DOHH2 (cell line): ENCODE measurements at regions not wholly inside any gene's neighbourhood (a gene's known extent, or its start where the extent isn't known, plus 50 kb on each side); places are given as distances from the start of the nearest gene placed in this dataset.

Experiments
- H3F3A ChIP-seq: fragments of 200-600 bp; sonication (generic), shearing (Covaris generic); 2 replicates; pipeline ENCODE4 v1.6.0; 2016; ENCODE audit warnings: antibody characterized with exemption, mild to moderate bottlenecking; ENCODE audit not compliant: control insufficient read depth, insufficient read depth
- H3K27ac ChIP-seq: fragments of 200-600 bp; sonication (generic); 2 replicates; pipeline ENCODE4 v1.5.1; 2014; ENCODE audit warnings: low read depth, mild to moderate bottlenecking, low read length, moderate library complexity
- H3K27me3 ChIP-seq: fragments of 200-600 bp; sonication (generic); 2 replicates; pipeline ENCODE4 v1.6.1; 2014; ENCODE audit warnings: mild to moderate bottlenecking, low read length, mixed read lengths; ENCODE audit not compliant: control insufficient read depth
- H3K36me3 ChIP-seq: fragments of 200-600 bp; sonication (generic); 2 replicates; pipeline ENCODE4 v1.6.1; 2014; ENCODE audit warnings: mild to moderate bottlenecking, low read length, moderate library complexity, mixed read lengths; ENCODE audit not compliant: control insufficient read depth
- H3K4me1 ChIP-seq: fragments of 200-600 bp; sonication (generic); 2 replicates; pipeline ENCODE4 v1.6.1; 2014; ENCODE audit warnings: mild to moderate bottlenecking, low read length, mixed read lengths; ENCODE audit not compliant: control insufficient read depth
- H3K4me2 ChIP-seq: fragments of 200-600 bp; sonication (generic); 2 replicates; pipeline ENCODE4 v1.6.0; 2014; ENCODE audit warnings: mild to moderate bottlenecking, low read length, moderate library complexity
- H3K4me3 ChIP-seq: fragments of 200-600 bp; sonication (generic); 2 replicates; pipeline ENCODE4 v1.5.1; 2014; ENCODE audit warnings: mild to moderate bottlenecking, low read length, mixed read lengths
- H3K79me2 ChIP-seq: fragments of 200-600 bp; sonication (generic); 2 replicates; pipeline ENCODE4 v1.6.1; 2014; ENCODE audit warnings: mild to moderate bottlenecking, low read length, mixed read lengths; ENCODE audit not compliant: control insufficient read depth
- H3K9me2 ChIP-seq: fragments of 200-600 bp; sonication (generic); replicated peaks from 2 replicates; pipeline ENCODE4 v1.6.1; 2014; ENCODE audit warnings: mild to moderate bottlenecking, low read length, mixed read lengths; ENCODE audit not compliant: control insufficient read depth
- H3K9me3 ChIP-seq: fragments of 200-600 bp; sonication (generic); 2 replicates; pipeline ENCODE4 v1.6.1; 2014; ENCODE audit warnings: antibody characterized with exemption, low read length, mixed read lengths; ENCODE audit not compliant: control insufficient read depth, insufficient read depth
- H4K20me1 ChIP-seq: fragments of 200-600 bp; sonication (generic); 2 replicates; pipeline ENCODE4 v1.6.0; 2014; ENCODE audit warnings: low read depth, mild to moderate bottlenecking, antibody characterized with exemption, low read length, moderate library complexity; ENCODE audit not compliant: control insufficient read depth, insufficient read depth
- EZH2phosphoT487 ChIP-seq: fragments of 200-600 bp; sonication (generic); IDR thresholded peaks from 2 replicates; pipeline ENCODE4 v1.6.1; 2017; ENCODE audit warnings: borderline replicate concordance, mild to moderate bottlenecking, antibody characterized with exemption, low read length, moderate library complexity, mixed read lengths
- TF ChIP-seq, protein P1 (sequence below): fragments of 200-600 bp; sonication (generic); IDR thresholded peaks from one replicate; pipeline ENCODE4 v1.5.1; 2014; ENCODE audit warnings: antibody characterized with exemption, mild to moderate bottlenecking, low read depth, low read length; ENCODE audit not compliant: poor library complexity, severe bottlenecking

- no peaks in the 10 kb centered on the region for H3K79me2 ChIP-seq
- H4K20me1 ChIP-seq = no peaks in the 10 kb centered on the region
- H3K9me2 ChIP-seq = no peaks in the 10 kb centered on the region
- no peak overlapping the region for H3K4me3 ChIP-seq
- no peaks in the 10 kb centered on the region for H3F3A ChIP-seq
- H3K9me3 ChIP-seq = no peaks in the 10 kb centered on the region
- H3K4me1 ChIP-seq = no peaks in the 10 kb centered on the region
- no peak overlapping the region for H3K27ac ChIP-seq
- no peaks in the 10 kb centered on the region for H3K27me3 ChIP-seq
- H3K4me2 ChIP-seq = no peak overlapping the region
- no peak for TF ChIP-seq EZH2phosphoT487
- TF ChIP-seq, protein P1, sequence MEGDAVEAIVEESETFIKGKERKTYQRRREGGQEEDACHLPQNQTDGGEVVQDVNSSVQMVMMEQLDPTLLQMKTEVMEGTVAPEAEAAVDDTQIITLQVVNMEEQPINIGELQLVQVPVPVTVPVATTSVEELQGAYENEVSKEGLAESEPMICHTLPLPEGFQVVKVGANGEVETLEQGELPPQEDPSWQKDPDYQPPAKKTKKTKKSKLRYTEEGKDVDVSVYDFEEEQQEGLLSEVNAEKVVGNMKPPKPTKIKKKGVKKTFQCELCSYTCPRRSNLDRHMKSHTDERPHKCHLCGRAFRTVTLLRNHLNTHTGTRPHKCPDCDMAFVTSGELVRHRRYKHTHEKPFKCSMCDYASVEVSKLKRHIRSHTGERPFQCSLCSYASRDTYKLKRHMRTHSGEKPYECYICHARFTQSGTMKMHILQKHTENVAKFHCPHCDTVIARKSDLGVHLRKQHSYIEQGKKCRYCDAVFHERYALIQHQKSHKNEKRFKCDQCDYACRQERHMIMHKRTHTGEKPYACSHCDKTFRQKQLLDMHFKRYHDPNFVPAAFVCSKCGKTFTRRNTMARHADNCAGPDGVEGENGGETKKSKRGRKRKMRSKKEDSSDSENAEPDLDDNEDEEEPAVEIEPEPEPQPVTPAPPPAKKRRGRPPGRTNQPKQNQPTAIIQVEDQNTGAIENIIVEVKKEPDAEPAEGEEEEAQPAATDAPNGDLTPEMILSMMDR = no peak
- H3K36me3 ChIP-seq = no peaks in the 10 kb centered on the region
Observed at GRCh38 chr9:135295551-135296300, 183.9 kb upstream of the PPP1R26 start.

- TF ChIP-seq EZH2phosphoT487 = no peak
- TF ChIP-seq, protein P1 = no peak
- no peak overlapping the region for H3K4me2 ChIP-seq
- no peak overlapping the region for H3K27ac ChIP-seq
- no peaks in the 10 kb centered on the region for H3K27me3 ChIP-seq
- no peaks in the 10 kb centered on the region for H3K79me2 ChIP-seq
- H3K36me3 ChIP-seq = no peaks in the 10 kb centered on the region
- no peaks in the 10 kb centered on the region for H3F3A ChIP-seq
- H3K4me1 ChIP-seq = no peaks in the 10 kb centered on the region
- H3K9me3 ChIP-seq = no peaks in the 10 kb centered on the region
- no peaks in the 10 kb centered on the region for H3K9me2 ChIP-seq
- H4K20me1 ChIP-seq = no peaks in the 10 kb centered on the region
- H3K4me3 ChIP-seq = no peak overlapping the region
Observed at GRCh38 chr9:135296735-135297455, 182.7 kb upstream of the PPP1R26 start.

DNA sequence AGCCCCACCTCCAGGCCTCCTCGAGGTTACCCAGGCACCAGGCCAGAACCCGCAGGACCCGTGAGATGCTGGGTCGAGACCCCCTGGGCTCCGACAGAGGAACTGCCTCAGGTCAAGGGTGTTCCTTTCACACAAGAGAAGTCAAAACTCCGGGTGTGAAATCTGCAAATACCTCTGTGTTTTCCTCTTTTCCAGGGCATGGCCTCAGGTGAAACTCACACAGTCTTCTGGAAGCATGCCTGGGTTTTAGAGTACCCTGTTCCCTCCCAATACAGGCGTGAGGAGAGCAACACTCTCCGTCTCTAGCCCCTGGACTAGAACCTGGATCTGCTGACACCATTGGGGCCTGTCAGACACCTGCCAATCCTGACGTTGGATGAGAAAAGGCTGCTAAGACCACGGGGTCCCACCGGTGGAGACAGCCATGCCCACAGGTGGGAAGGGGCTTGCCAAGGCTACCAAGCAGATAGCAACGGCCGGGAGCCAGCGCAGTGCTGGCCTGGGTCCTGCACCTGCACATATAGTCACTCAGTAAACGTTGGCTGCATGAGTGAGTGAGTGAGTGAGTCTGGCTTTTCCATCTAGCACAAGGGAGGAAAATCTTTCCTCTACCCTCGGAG lies 182.0 kb upstream of the PPP1R26 start:
- Histone ChIP-seq H3K4me1 (no peaks in the 10 kb centered on the region), H3K36me3 (no peaks in the 10 kb centered on the region), H3K79me2 (no peaks in the 10 kb centered on the region), H3K4me2 (no peak overlapping the region), H3K4me3 (no peak overlapping the region), H4K20me1 (no peaks in the 10 kb centered on the region), H3K27ac (no peak overlapping the region), H3K27me3 (no peaks in the 10 kb centered on the region), H3K9me3 (no peaks in the 10 kb centered on the region), H3K9me2 (no peaks in the 10 kb centered on the region), H3F3A (no peaks in the 10 kb centered on the region)
- no peak for TF ChIP-seq EZH2phosphoT487
- TF ChIP-seq, protein P1 = no peak
